T1000 (cell line): ENCODE measurements at regions not wholly inside any gene's neighbourhood (a gene's known extent, or its start where the extent isn't known, plus 50 kb on each side); places are given as distances from the start of the nearest gene placed in this dataset.

ENCODE experiments used
- DNase-seq: peaks from one replicate; lab custom pipeline; 2025; ENCODE audit warnings: mixed read lengths; lab: John Stamatoyannopoulos, UW

- no peak for DNase-seq
These were observed 70.0 kb upstream of the NTM start for GRCh38 chr11:131300439-131300717.

GRCh38 chr11:131301306-131301705 is 69.1 kb upstream of the NTM start:
- DNase-seq: no peak

GRCh38 chr11:131302836-131303235 is 67.6 kb upstream of the NTM start:
- DNase-seq: no peak

- no peak for DNase-seq
These were observed 66.8 kb upstream of the NTM start for GRCh38 chr11:131303611-131304119.

- DNase-seq: no peak
These were observed 65.4 kb upstream of the NTM start for GRCh38 chr11:131305005-131305404.

- no peak for DNase-seq
These were observed 62.9 kb upstream of the NTM start for GRCh38 chr11:131307506-131307905.

GRCh38 chr11:131309776-131310175 is 60.6 kb upstream of the NTM start:
- DNase-seq: no peak

- no peak for DNase-seq
These were observed 58.5 kb upstream of the NTM start for GRCh38 chr11:131311776-131312514.
